Heart left ventricle (tissue), 16 donors: ENCODE measurements at regions not wholly inside any gene's neighbourhood (a gene's known extent, or its start where the extent isn't known, plus 50 kb on each side); places are given as distances from the start of the nearest gene placed in this dataset.

ENCODE experiments used
- ATAC-seq, 4 donors: fragments of 200-7000 bp; cut with Tn5 transposase; one replicate each; pipeline ENCODE4 v1.9.1; 2020 to 2022; ENCODE audit warnings: moderate library complexity in 4 of 4, mild to moderate bottlenecking in 3 of 4, moderate number of reproducible peaks in 1 of 4
- DNase-seq, 5 donors: peaks; one replicate each; pipeline ENCODE4 v3.0.0-alpha.2; 2020
- H3K27ac ChIP-seq, 12 donors: fragments of 200-600 bp; sonication (generic) in 4 of 12; one replicate each; pipeline versions ENCODE4 v1.5.0 to v1.8.0; 2016 to 2022; ENCODE audit warnings: mild to moderate bottlenecking in 2 of 12
- H3K27me3 ChIP-seq, 9 donors: fragments of 200-600 bp; sonication (generic) in 2 of 9; one replicate each; pipeline versions ENCODE4 v1.5.1 to v1.8.0; 2016 to 2022; ENCODE audit warnings: mild to moderate bottlenecking in 3 of 9
- H3K36me3 ChIP-seq, 9 donors: fragments of 200-600 bp; sonication (generic) in 2 of 9; one replicate each; pipeline versions ENCODE4 v1.5.0 to v1.8.0; 2018 to 2022; ENCODE audit warnings: mild to moderate bottlenecking in 2 of 9
- H3K4me1 ChIP-seq, 12 donors: fragments of 200-600 bp; sonication (generic) in 4 of 12; one replicate each; pipeline versions ENCODE4 v1.5.0 to v1.8.0; 2016 to 2022; ENCODE audit warnings: mild to moderate bottlenecking in 3 of 12
- H3K4me3 ChIP-seq, 12 donors: fragments of 200-600 bp; sonication (generic) in 4 of 12; one replicate each; pipeline versions ENCODE4 v1.5.0 to v1.8.0; 2017 to 2022; ENCODE audit warnings: mild to moderate bottlenecking in 9 of 12, moderate library complexity in 4 of 12
- H3K9me3 ChIP-seq, 12 donors: fragments of 200-600 bp; sonication (generic) in 4 of 12; one replicate each; pipeline versions ENCODE4 v1.5.0 to v1.8.0; 2016 to 2022; ENCODE audit warnings: mild to moderate bottlenecking in 1 of 12
- POLR2A ChIP-seq, 2 donors: fragments of 450-650 bp; IDR thresholded peaks; one replicate each; pipeline ENCODE4 v1.6.1; 2017; ENCODE audit warnings: antibody characterized with exemption in 2 of 2, mild to moderate bottlenecking in 2 of 2, moderate library complexity in 2 of 2
- WGBS, 4 donors: extraction: QIAGEN DNeasy Blood & Tissue Kit in 2 of 4; methylation state at CpG; one replicate each; pipeline versions ENCODE4 v1.1.5 to v1.1.7; 2013 to 2018; 5-methylcytosine and 5-hydroxymethylcytosine counted together
- intact Hi-C, 10 donors: fragments of 100-400 bp; cut with DNase I; formaldehyde crosslinking; loops; one replicate each; pipeline versions ENCODE4 v1.11.1 to v1.14.2; 2022
- TF ChIP-seq, protein P1 (sequence below), 12 donors: fragments of 200-600 bp; sonication (generic) in 4 of 12; IDR thresholded peaks; one replicate each; pipeline versions ENCODE4 v1.5.0 to v1.8.0; 2018 to 2022; ENCODE audit warnings: antibody characterized with exemption in 12 of 12, mild to moderate bottlenecking in 5 of 12
- donor health status: ischemic (EF 13 %, LVEDD 7.1; RV severe dilation, severe dysfunction).
- donor health status: healthy with polysubstance abuse.
- donor health status: DM: no; HTN: yes; CAD: no.
- donor health status: DM: no; HTN: no; CAD: no.
- donor health status: ischemic (EF 25% LVEDD 6.9; RV normal size, moderate dysfunction).
- donor health status: ischemic (EF 25% LVEDD 5.7; RV mildly dilated, moderate dysfunction).
- donor health status: healthy.
- donor health status: DM: yes; HTN: yes; CAD: no.
- donor health status: ischemic (EF 35%, LVEDD 5.7; RV mildly dilated, moderate dysfunction).
- donor health status: nonischemic (EF 11% LVEDD 7.7; RV severe dilation, severe dysfunction).
- donor health status: DM: yes; HTN: yes; CAD: no.
- donor health status: PGD.
- donor health status: ischemic (EF 29% LVEDD 5.4; RV normal size, mild dysfunction).
- donor health status: nonischemic (EF 23%, LVEDD 6.1; RV moderate dilation, normal function).

DNA sequence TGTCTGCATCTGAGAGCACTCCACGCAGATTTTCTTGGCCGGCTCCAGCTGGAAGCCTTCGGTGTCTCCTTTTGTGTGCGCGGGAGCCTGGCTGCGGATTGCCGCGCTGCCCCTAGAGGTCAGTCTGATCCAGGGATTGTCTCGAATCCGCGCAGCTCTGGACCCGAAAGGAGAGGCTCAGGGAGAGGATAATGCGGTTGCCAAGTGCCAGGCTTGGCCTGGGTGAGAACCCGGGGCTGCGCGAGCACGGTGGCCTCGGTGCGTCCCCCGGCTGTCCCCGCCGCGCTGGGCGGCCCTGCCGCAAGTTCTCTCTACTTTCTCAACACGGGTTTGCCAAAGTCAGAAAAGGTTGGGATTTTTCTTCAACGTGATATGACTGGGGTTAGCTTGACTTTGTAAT lies 140.9 kb downstream of the ADCYAP1R1 start:
- H3K36me3 ChIP-seq: no peaks in the 10 kb centered on the region
- intact Hi-C loops: loop anchor here in 6 of 10 donors (1.0 to 10.0 kb wide), 5 partner anchors 439 to 542 kb away; no protein-coding TSS in a partner anchor
- H3K27me3 ChIP-seq: peaks cover 0 to 20% (median 3%) of the 10 kb centered on the region in 9 donors
- H3K9me3 ChIP-seq: peaks cover 0 to 3% (median 0%) of the 10 kb centered on the region in 12 donors
- DNase-seq (peak; percentile 35 to 75 (median 62)), ATAC-seq (peak; percentile 58 to 91 (median 85))
- H3K4me1 ChIP-seq: peaks cover 0 to 6% (median 0%) of the 10 kb centered on the region in 12 donors
- TF ChIP-seq, protein P1, sequence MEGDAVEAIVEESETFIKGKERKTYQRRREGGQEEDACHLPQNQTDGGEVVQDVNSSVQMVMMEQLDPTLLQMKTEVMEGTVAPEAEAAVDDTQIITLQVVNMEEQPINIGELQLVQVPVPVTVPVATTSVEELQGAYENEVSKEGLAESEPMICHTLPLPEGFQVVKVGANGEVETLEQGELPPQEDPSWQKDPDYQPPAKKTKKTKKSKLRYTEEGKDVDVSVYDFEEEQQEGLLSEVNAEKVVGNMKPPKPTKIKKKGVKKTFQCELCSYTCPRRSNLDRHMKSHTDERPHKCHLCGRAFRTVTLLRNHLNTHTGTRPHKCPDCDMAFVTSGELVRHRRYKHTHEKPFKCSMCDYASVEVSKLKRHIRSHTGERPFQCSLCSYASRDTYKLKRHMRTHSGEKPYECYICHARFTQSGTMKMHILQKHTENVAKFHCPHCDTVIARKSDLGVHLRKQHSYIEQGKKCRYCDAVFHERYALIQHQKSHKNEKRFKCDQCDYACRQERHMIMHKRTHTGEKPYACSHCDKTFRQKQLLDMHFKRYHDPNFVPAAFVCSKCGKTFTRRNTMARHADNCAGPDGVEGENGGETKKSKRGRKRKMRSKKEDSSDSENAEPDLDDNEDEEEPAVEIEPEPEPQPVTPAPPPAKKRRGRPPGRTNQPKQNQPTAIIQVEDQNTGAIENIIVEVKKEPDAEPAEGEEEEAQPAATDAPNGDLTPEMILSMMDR (IDR thresholded peaks at IDR 0.05): peak; percentile 48 to 81 (median 65)
- no peak for TF ChIP-seq POLR2A (IDR thresholded peaks at IDR 0.05)
- no peak overlapping the region for H3K27ac ChIP-seq
- 0 to 4% (median 2%) methylated on average over 27 of the region's 27 CpGs for WGBS, 4 donors
- peak overlapping the region in 2 of 12 donors; percentile 32 to 38 for H3K4me3 ChIP-seq

DNA sequence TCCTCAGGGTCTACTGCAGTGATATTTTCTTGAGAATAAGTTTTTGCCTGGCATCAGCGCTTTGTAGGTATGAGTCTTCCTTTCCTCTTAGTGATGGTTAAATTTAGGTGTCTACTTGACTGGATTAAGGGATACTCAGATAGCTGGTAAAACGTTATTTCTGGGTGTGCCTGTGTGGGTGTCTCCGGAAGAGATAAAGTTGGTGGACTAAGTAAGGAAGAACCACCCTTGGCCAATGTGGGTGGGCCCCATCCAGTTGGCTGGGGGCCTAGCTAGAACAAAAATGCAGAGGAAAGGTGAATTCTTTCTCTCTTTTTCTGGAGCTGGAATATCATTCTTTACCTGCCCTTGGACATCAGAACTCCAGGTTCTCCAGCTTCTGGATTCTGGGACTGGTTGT lies 138.8 kb downstream of the ADCYAP1R1 start:
- 62 to 68% (median 65%) methylated on average over 3 of the region's 3 CpGs for WGBS, 4 donors
- ATAC-seq (no peak), DNase-seq (no peak)
- H3K27ac ChIP-seq: no peak overlapping the region
- H3K36me3 ChIP-seq: no peaks in the 10 kb centered on the region
- intact Hi-C loops: loop anchor here in 4 of 10 donors (5.0 to 10.0 kb wide), 3 partner anchors 441 to 544 kb away; no protein-coding TSS in a partner anchor
- no peaks in the 10 kb centered on the region for H3K9me3 ChIP-seq
- peaks cover 0 to 6% (median 0%) of the 10 kb centered on the region in 12 donors for H3K4me1 ChIP-seq
- H3K27me3 ChIP-seq: peaks cover 0 to 25% (median 3%) of the 10 kb centered on the region in 9 donors
- TF ChIP-seq POLR2A (IDR thresholded peaks at IDR 0.05): no peak
- TF ChIP-seq, protein P1 (IDR thresholded peaks at IDR 0.05): no peak
- no peak overlapping the region for H3K4me3 ChIP-seq

- no peak for DNase-seq
- Histone ChIP-seq H3K27ac (no peak overlapping the region), H3K36me3 (no peaks in the 10 kb centered on the region), H3K4me3 (no peak overlapping the region), H3K9me3 (peaks cover 0 to 21% (median 0%) of the 10 kb centered on the region in 12 donors), H3K27me3 (peaks cover 0 to 15% (median 0%) of the 10 kb centered on the region in 9 donors), H3K4me1 (no peaks in the 10 kb centered on the region)
- intact Hi-C loops: no loop called here
- TF ChIP-seq, protein P1 (IDR thresholded peaks at IDR 0.05): no peak
- no peak for TF ChIP-seq POLR2A (IDR thresholded peaks at IDR 0.05)
- 6 to 23% (median 10%) methylated on average over 1 of the region's 1 CpG for WGBS, 4 donors
- no peak for ATAC-seq
Observed at GRCh38 chr7:31186202-31186601, 134.1 kb downstream of the ADCYAP1R1 start.

- H3K4me1 ChIP-seq: no peaks in the 10 kb centered on the region
- ATAC-seq (no peak), DNase-seq (no peak)
- H3K36me3 ChIP-seq: no peaks in the 10 kb centered on the region
- no peak overlapping the region for H3K27ac ChIP-seq
- no peaks in the 10 kb centered on the region for H3K9me3 ChIP-seq
- H3K27me3 ChIP-seq: peaks cover 0 to 16% (median 0%) of the 10 kb centered on the region in 9 donors
- intact Hi-C loops: no loop called here
- no peak overlapping the region for H3K4me3 ChIP-seq
- 64 to 73% (median 70%) methylated on average over 3 of the region's 3 CpGs for WGBS, 4 donors
- TF ChIP-seq, protein P1 (IDR thresholded peaks at IDR 0.05): no peak
- no peak for TF ChIP-seq POLR2A (IDR thresholded peaks at IDR 0.05)
Observed at GRCh38 chr7:31175672-31176071, 123.6 kb downstream of the ADCYAP1R1 start.
